ENCODE measurements at regions not wholly inside any gene's neighbourhood (a gene's known extent, or its start where the extent isn't known, plus 50 kb on each side); places are given as distances from the start of the nearest gene placed in this dataset.

- no peak for TF ChIP-seq ETS1 (IDR thresholded peaks at IDR 0.05)
These were observed 215.9 kb downstream of the MDFIC start (continued) for GRCh38 chr7:115137816-115138215.

- H3K79me2 ChIP-seq (replicated peaks; ENCODE audit: insufficient read depth): no peaks in the 10 kb centered on the region
- H3K27ac ChIP-seq (ENCODE audit: low read depth): no peak overlapping the region
- Mint-ChIP-seq H3K36me3 (ENCODE audit: low read depth) (no peaks in the 10 kb centered on the region), H3K4me3 (no peak overlapping the region), H3K27me3 (ENCODE audit: insufficient read depth, low read depth, poor library complexity) (no peaks in the 10 kb centered on the region), H3K4me1 (peaks cover 13% of the 10 kb centered on the region; the same call in 2 of the 3 replicates), H3K9me3 (no peaks in the 10 kb centered on the region), H3K27ac (no peak overlapping the region)
- H3K27me3 ChIP-seq (ENCODE audit: insufficient read depth): no peaks in the 10 kb centered on the region
- DNase-seq (ENCODE audit: low spot score): no peak
- H3K36me3 ChIP-seq (ENCODE audit: insufficient read depth): no peaks in the 10 kb centered on the region
- H3K4me3 ChIP-seq: no peak overlapping the region
- peaks cover 5% of the 10 kb centered on the region; the same call in 1 of the 2 replicates for H3K9me2 ChIP-seq (ENCODE audit: insufficient read depth)
- no peak overlapping the region for H3K4me2 ChIP-seq
- no peak overlapping the region for H2AFZ ChIP-seq
- H4K20me1 ChIP-seq (replicated peaks; ENCODE audit: insufficient read depth): no peaks in the 10 kb centered on the region
- peaks cover 7% of the 10 kb centered on the region for H3K4me1 ChIP-seq (ENCODE audit: insufficient read depth)
- H3F3A ChIP-seq (replicated peaks; ENCODE audit: low read depth): no peaks in the 10 kb centered on the region
- ATAC-seq: no peak
- TF ChIP-seq ZNF331 (CRISPR knock-in tag; IDR thresholded peaks at IDR 0.05; ENCODE audit: low read depth): no peak
- no peak for TF ChIP-seq ZNF114 (CRISPR knock-in tag; IDR thresholded peaks at IDR 0.05)
- no peak for TF ChIP-seq NANOG (IDR thresholded peaks at IDR 0.05; ENCODE audit: borderline replicate concordance)
- TF ChIP-seq CTCF (conservative IDR thresholded peaks at IDR 0.05; ENCODE audit: low read depth in 2 of 2): no peak
- no peak for TF ChIP-seq STAT1 (IDR thresholded peaks at IDR 0.05; ENCODE audit: unreplicated experiment)
- TF ChIP-seq CREB1 (CRISPR knock-in tag; IDR thresholded peaks at IDR 0.05; ENCODE audit: low read depth): no peak
- TF ChIP-seq REST (IDR thresholded peaks at IDR 0.05; ENCODE audit: unreplicated experiment): no peak
- TF ChIP-seq POLR2AphosphoS5 (IDR thresholded peaks at IDR 0.05; ENCODE audit: low read depth): no peak
- TF ChIP-seq JUNB (IDR thresholded peaks at IDR 0.05; ENCODE audit: unreplicated experiment): no peak
- TF ChIP-seq ZNF462 (CRISPR knock-in tag; IDR thresholded peaks at IDR 0.05): no peak
- no peak for TF ChIP-seq ETS1 (IDR thresholded peaks at IDR 0.05)
These were observed 215.0 kb downstream of the MDFIC start for GRCh38 chr7:115136796-115137443.
